ENCODE measurements at regions not wholly inside any gene's neighbourhood (a gene's known extent, or its start where the extent isn't known, plus 50 kb on each side); places are given as distances from the start of the nearest gene placed in this dataset.

DNA sequence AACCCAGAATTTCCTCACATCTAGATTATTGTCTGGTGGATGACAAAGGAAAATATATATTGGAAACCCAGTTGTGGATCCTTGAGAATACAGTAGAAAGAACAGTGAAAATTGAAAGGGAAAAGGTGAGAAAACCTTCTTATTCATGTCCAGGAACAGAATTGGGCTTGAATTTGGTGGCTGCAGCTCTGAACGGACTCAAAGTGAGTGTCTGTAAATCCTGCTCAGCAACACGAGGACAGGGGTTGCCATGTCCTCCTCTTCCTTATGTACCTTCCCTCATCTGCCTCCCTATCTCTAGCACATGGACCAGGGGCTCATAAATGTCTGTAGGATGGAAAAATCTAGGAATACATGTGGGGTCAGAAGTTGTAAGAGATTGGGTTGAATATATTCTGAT lies 152.2 kb downstream of the RPIA start:
- TF ChIP-seq CTCF (IDR thresholded peaks at IDR 0.05): no peak
- no peak for TF ChIP-seq POLR2A (IDR thresholded peaks at IDR 0.05)
